DOHH2 (cell line): ENCODE measurements at regions not wholly inside any gene's neighbourhood (a gene's known extent, or its start where the extent isn't known, plus 50 kb on each side); places are given as distances from the start of the nearest gene placed in this dataset.

Experiments used
- H3F3A ChIP-seq: fragments of 200-600 bp; sonication (generic), shearing (Covaris generic); 2 replicates; pipeline ENCODE4 v1.6.0; 2016; ENCODE audit warnings: antibody characterized with exemption, mild to moderate bottlenecking; ENCODE audit not compliant: control insufficient read depth, insufficient read depth
- H3K27ac ChIP-seq: fragments of 200-600 bp; sonication (generic); 2 replicates; pipeline ENCODE4 v1.5.1; 2014; ENCODE audit warnings: low read depth, mild to moderate bottlenecking, low read length, moderate library complexity
- H3K27me3 ChIP-seq: fragments of 200-600 bp; sonication (generic); 2 replicates; pipeline ENCODE4 v1.6.1; 2014; ENCODE audit warnings: mild to moderate bottlenecking, low read length, mixed read lengths; ENCODE audit not compliant: control insufficient read depth
- H3K36me3 ChIP-seq: fragments of 200-600 bp; sonication (generic); 2 replicates; pipeline ENCODE4 v1.6.1; 2014; ENCODE audit warnings: mild to moderate bottlenecking, low read length, moderate library complexity, mixed read lengths; ENCODE audit not compliant: control insufficient read depth
- H3K4me1 ChIP-seq: fragments of 200-600 bp; sonication (generic); 2 replicates; pipeline ENCODE4 v1.6.1; 2014; ENCODE audit warnings: mild to moderate bottlenecking, low read length, mixed read lengths; ENCODE audit not compliant: control insufficient read depth
- H3K4me2 ChIP-seq: fragments of 200-600 bp; sonication (generic); 2 replicates; pipeline ENCODE4 v1.6.0; 2014; ENCODE audit warnings: mild to moderate bottlenecking, low read length, moderate library complexity
- H3K4me3 ChIP-seq: fragments of 200-600 bp; sonication (generic); 2 replicates; pipeline ENCODE4 v1.5.1; 2014; ENCODE audit warnings: mild to moderate bottlenecking, low read length, mixed read lengths
- H3K79me2 ChIP-seq: fragments of 200-600 bp; sonication (generic); 2 replicates; pipeline ENCODE4 v1.6.1; 2014; ENCODE audit warnings: mild to moderate bottlenecking, low read length, mixed read lengths; ENCODE audit not compliant: control insufficient read depth
- H3K9me2 ChIP-seq: fragments of 200-600 bp; sonication (generic); replicated peaks from 2 replicates; pipeline ENCODE4 v1.6.1; 2014; ENCODE audit warnings: mild to moderate bottlenecking, low read length, mixed read lengths; ENCODE audit not compliant: control insufficient read depth
- H3K9me3 ChIP-seq: fragments of 200-600 bp; sonication (generic); 2 replicates; pipeline ENCODE4 v1.6.1; 2014; ENCODE audit warnings: antibody characterized with exemption, low read length, mixed read lengths; ENCODE audit not compliant: control insufficient read depth, insufficient read depth
- H4K20me1 ChIP-seq: fragments of 200-600 bp; sonication (generic); 2 replicates; pipeline ENCODE4 v1.6.0; 2014; ENCODE audit warnings: low read depth, mild to moderate bottlenecking, antibody characterized with exemption, low read length, moderate library complexity; ENCODE audit not compliant: control insufficient read depth, insufficient read depth
- EZH2phosphoT487 ChIP-seq: fragments of 200-600 bp; sonication (generic); IDR thresholded peaks from 2 replicates; pipeline ENCODE4 v1.6.1; 2017; ENCODE audit warnings: borderline replicate concordance, mild to moderate bottlenecking, antibody characterized with exemption, low read length, moderate library complexity, mixed read lengths
- TF ChIP-seq, protein P1 (sequence below): fragments of 200-600 bp; sonication (generic); IDR thresholded peaks from one replicate; pipeline ENCODE4 v1.5.1; 2014; ENCODE audit warnings: antibody characterized with exemption, mild to moderate bottlenecking, low read depth, low read length; ENCODE audit not compliant: poor library complexity, severe bottlenecking

DNA sequence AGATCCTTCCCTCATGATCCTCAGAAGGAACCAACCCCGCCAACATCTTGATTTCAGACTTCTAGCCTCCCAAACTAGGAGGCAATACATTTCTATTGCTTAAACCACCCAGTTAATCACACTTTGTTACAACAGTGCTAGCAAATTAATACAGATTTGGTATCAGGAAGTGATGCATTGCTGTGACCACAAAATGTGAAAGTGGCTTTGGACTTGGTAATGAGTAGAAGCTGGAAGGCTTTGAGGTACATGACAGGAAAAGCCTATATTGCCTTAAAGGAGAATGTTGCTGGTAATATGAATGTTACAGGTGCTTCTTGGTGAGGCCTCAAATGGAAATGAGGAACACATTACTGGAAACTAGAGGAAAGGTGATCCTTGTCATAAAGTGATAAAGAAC, 260.3 kb downstream of the SATB2 start:
- Histone ChIP-seq H3K4me1 (no peaks in the 10 kb centered on the region), H3K27me3 (no peaks in the 10 kb centered on the region), H3K4me3 (no peak overlapping the region), H3K9me2 (no peaks in the 10 kb centered on the region), H3K4me2 (no peak overlapping the region), H3F3A (no peaks in the 10 kb centered on the region), H3K27ac (no peak overlapping the region), H3K9me3 (no peaks in the 10 kb centered on the region), H3K36me3 (no peaks in the 10 kb centered on the region), H3K79me2 (no peaks in the 10 kb centered on the region), H4K20me1 (no peaks in the 10 kb centered on the region)
- no peak for TF ChIP-seq EZH2phosphoT487
- TF ChIP-seq, protein P1, sequence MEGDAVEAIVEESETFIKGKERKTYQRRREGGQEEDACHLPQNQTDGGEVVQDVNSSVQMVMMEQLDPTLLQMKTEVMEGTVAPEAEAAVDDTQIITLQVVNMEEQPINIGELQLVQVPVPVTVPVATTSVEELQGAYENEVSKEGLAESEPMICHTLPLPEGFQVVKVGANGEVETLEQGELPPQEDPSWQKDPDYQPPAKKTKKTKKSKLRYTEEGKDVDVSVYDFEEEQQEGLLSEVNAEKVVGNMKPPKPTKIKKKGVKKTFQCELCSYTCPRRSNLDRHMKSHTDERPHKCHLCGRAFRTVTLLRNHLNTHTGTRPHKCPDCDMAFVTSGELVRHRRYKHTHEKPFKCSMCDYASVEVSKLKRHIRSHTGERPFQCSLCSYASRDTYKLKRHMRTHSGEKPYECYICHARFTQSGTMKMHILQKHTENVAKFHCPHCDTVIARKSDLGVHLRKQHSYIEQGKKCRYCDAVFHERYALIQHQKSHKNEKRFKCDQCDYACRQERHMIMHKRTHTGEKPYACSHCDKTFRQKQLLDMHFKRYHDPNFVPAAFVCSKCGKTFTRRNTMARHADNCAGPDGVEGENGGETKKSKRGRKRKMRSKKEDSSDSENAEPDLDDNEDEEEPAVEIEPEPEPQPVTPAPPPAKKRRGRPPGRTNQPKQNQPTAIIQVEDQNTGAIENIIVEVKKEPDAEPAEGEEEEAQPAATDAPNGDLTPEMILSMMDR, result no peak

DNA sequence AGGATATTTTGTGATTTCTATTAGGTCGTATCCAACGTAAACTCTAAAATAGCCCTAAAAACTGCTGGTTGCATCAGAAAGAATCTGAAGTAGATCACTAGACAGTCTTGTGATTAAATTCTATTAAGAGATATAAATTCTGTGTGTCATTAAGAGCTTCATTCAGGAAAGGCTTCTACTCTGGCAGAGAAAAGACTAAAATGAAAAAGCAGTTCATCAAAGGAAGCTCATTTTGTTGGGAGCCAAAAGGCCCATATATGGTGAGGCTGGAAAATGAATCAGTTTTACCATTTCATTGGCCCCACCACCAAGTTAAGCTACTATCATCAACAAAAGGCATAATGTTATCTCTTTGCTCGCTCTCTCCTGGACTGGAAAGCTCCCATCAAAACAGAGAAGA, 261.1 kb downstream of the SATB2 start:
- TF ChIP-seq EZH2phosphoT487, result no peak
- TF ChIP-seq, protein P1, result no peak
- no peaks in the 10 kb centered on the region for H3K9me3 ChIP-seq
- H3K4me1 ChIP-seq, result no peaks in the 10 kb centered on the region
- no peaks in the 10 kb centered on the region for H3K79me2 ChIP-seq
- H3F3A ChIP-seq, result no peaks in the 10 kb centered on the region
- H4K20me1 ChIP-seq, result no peaks in the 10 kb centered on the region
- H3K4me2 ChIP-seq, result no peak overlapping the region
- H3K9me2 ChIP-seq, result no peaks in the 10 kb centered on the region
- no peak overlapping the region for H3K27ac ChIP-seq
- H3K4me3 ChIP-seq, result no peak overlapping the region
- no peaks in the 10 kb centered on the region for H3K36me3 ChIP-seq
- no peaks in the 10 kb centered on the region for H3K27me3 ChIP-seq

DNA sequence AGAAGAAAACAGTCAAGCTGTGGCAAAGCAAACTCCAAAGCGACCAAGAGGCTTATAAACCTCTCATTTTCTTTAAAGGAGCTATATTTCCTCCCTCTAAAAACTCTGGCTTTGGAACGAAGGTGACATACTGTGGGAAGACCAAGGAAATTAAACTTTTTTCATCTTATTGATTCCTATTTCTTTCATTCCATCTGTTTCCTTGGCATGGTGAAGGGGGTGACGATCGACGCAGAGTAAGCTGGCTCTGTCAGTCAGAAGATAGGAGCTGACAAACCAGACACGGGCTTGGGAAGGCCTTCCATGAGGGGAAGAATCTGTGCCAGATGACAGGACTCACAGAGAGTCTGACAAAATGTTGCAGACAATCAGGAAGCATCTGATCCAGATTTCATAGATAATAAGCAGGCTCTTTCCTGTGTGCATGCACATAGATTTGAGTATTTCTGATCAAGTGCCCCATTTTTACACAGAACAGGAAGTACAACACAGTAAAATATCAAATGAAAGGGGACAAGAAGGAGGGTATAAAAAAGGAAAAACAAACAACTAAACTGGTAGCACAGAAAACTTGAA, 261.7 kb downstream of the SATB2 start:
- no peak overlapping the region for H3K4me2 ChIP-seq
- H3K79me2 ChIP-seq, result no peaks in the 10 kb centered on the region
- no peaks in the 10 kb centered on the region for H3K4me1 ChIP-seq
- no peak overlapping the region for H3K27ac ChIP-seq
- no peak overlapping the region for H3K4me3 ChIP-seq
- TF ChIP-seq, protein P1, result no peak
- no peak for TF ChIP-seq EZH2phosphoT487
- H3K36me3 ChIP-seq, result no peaks in the 10 kb centered on the region
- H3K9me3 ChIP-seq, result no peaks in the 10 kb centered on the region
- H3K9me2 ChIP-seq, result no peaks in the 10 kb centered on the region
- H3F3A ChIP-seq, result no peaks in the 10 kb centered on the region
- H3K27me3 ChIP-seq, result no peaks in the 10 kb centered on the region
- H4K20me1 ChIP-seq, result no peaks in the 10 kb centered on the region
